SK-N-SH (cell line): ENCODE measurements at regions not wholly inside any gene's neighbourhood (a gene's known extent, or its start where the extent isn't known, plus 50 kb on each side); places are given as distances from the start of the nearest gene placed in this dataset.

Experiments used
- CTCF ChIA-PET: fragments of 300-600, 350-600 bp; formaldehyde crosslinking; extraction: SDS; loops from one replicate; lab custom pipeline; 2021; lab: Yijun Ruan, JAX
- POLR2A ChIA-PET: fragments of 350-600 bp; sonication (Branson Sonifier 250); formaldehyde crosslinking; extraction: SDS; loops from one replicate; lab custom pipeline; 2020; ENCODE audit warnings: antibody characterized with exemption, inconsistent platforms; lab: Yijun Ruan, JAX
- DNase-seq: peaks from one replicate; pipeline ENCODE4 v3.0.0; 2012
- H2AFZ ChIP-seq: fragments of 200-600 bp; sonication (generic); 2 replicates; pipeline ENCODE4 v1.8.1; 2016; ENCODE audit warnings: antibody characterized with exemption, mild to moderate bottlenecking, low read depth
- H3F3A ChIP-seq: fragments of 200-600 bp; sonication (generic); replicated peaks from 2 replicates; pipeline ENCODE3; 2016; ENCODE audit warnings: antibody characterized with exemption, mild to moderate bottlenecking; ENCODE audit not compliant: insufficient read depth
- H3K27ac ChIP-seq, 2 experiments: fragments of 200-500 bp in 1 of 2; fragments of 200-600 bp in 1 of 2; sonication (Bioruptor generic) in 1 of 2; sonication (generic), shearing (Covaris generic) in 1 of 2; 2 replicates each; pipeline versions ENCODE4 v1.5.1 to v1.6.1; 2014 to 2016; ENCODE audit warnings: low read depth in 2 of 2, inconsistent platforms in 1 of 2, low read length in 1 of 2, mild to moderate bottlenecking in 1 of 2, mixed read lengths in 1 of 2
- H3K27me3 ChIP-seq: fragments of 200-600 bp; sonication (generic), shearing (Covaris generic); 2 replicates; pipeline ENCODE4 v1.6.1; 2016; ENCODE audit warnings: mixed run types; ENCODE audit not compliant: insufficient read depth
- H3K36me3 ChIP-seq, 2 experiments: fragments of 200-500 bp in 1 of 2; fragments of 200-600 bp in 1 of 2; sonication (Bioruptor generic) in 1 of 2; sonication (generic) in 1 of 2; replicated peaks in 1 of 2; 2 replicates each; pipeline versions ENCODE3 to v1.5.1; 2014 to 2016; ENCODE audit warnings: low read length in 1 of 2, mild to moderate bottlenecking in 1 of 2; ENCODE audit not compliant: insufficient read depth in 2 of 2, control insufficient read depth in 1 of 2
- H3K4me1 ChIP-seq, 2 experiments: fragments of 200-500 bp in 1 of 2; fragments of 200-600 bp in 1 of 2; sonication (Bioruptor generic) in 1 of 2; sonication (generic), shearing (Covaris generic) in 1 of 2; 2 replicates each; pipeline versions ENCODE4 v1.5.1 to v1.6.1; 2014 to 2016; ENCODE audit warnings: low read depth in 1 of 2, low read length in 1 of 2, mixed run types in 1 of 2; ENCODE audit not compliant: insufficient read depth in 2 of 2, control insufficient read depth in 1 of 2
- H3K4me2 ChIP-seq: fragments of 200-600 bp; sonication (generic), shearing (Covaris generic); 2 replicates; pipeline ENCODE4 v1.6.1; 2017; ENCODE audit warnings: mixed run types
- H3K4me3 ChIP-seq, 2 experiments: fragments of 200-500 bp in 1 of 2; fragments of 200-600 bp in 1 of 2; sonication (Bioruptor generic) in 1 of 2; sonication (generic), shearing (Covaris generic) in 1 of 2; 2 replicates each; pipeline versions ENCODE4 v1.5.1 to v1.8.1; 2014 to 2016; ENCODE audit warnings: low read depth in 2 of 2, inconsistent platforms in 1 of 2, low read length in 1 of 2, mild to moderate bottlenecking in 1 of 2, mixed read lengths in 1 of 2, moderate library complexity in 1 of 2
- H3K79me2 ChIP-seq: fragments of 200-600 bp; sonication (generic); 2 replicates; pipeline ENCODE4 v1.8.1; 2017; ENCODE audit warnings: mild to moderate bottlenecking; ENCODE audit not compliant: insufficient read depth
- H3K9ac ChIP-seq: fragments of 200-600 bp; sonication (generic); 2 replicates; pipeline ENCODE4 v1.6.1; 2017; ENCODE audit warnings: mixed run types
- H3K9me2 ChIP-seq: fragments of 200-600 bp; sonication (generic); 2 replicates; pipeline ENCODE4 v1.6.1; 2017; ENCODE audit warnings: mixed run types
- H3K9me3 ChIP-seq: fragments of 200-600 bp; sonication (generic); 2 replicates; pipeline ENCODE4 v1.6.1; 2017; ENCODE audit warnings: mixed run types, mild to moderate bottlenecking, moderate library complexity
- H4K20me1 ChIP-seq: fragments of 200-600 bp; sonication (generic); 2 replicates; pipeline ENCODE4 v1.6.1; 2017; ENCODE audit warnings: mild to moderate bottlenecking, mixed run types; ENCODE audit not compliant: insufficient read depth
- ELF1 ChIP-seq: IDR thresholded peaks from 2 replicates; pipeline ENCODE4 v1.4.0; 2012
- EZH2phosphoT487 ChIP-seq: fragments of 200-600 bp; sonication (generic); IDR thresholded peaks from 2 replicates; pipeline ENCODE4 v1.6.1; 2017; ENCODE audit warnings: low read depth, mixed run types, mild to moderate bottlenecking, antibody characterized with exemption, moderate library complexity, borderline replicate concordance
- FOSL2 ChIP-seq: IDR thresholded peaks from 2 replicates; pipeline ENCODE4 v1.4.0; 2012; ENCODE audit warnings: low read depth, mild to moderate bottlenecking, moderate library complexity, borderline replicate concordance
- GABPA ChIP-seq: IDR thresholded peaks from 2 replicates; pipeline ENCODE4 v1.4.0; 2012; ENCODE audit warnings: low read depth, mild to moderate bottlenecking
- GATA2 ChIP-seq: sonication (generic); formaldehyde crosslinking; IDR thresholded peaks from 2 replicates; pipeline ENCODE4 v1.5.0; 2020; ENCODE audit warnings: mild to moderate bottlenecking, missing genetic modification reagents
- IRF3 ChIP-seq: fragments of 150-350 bp; IDR thresholded peaks from 2 replicates; pipeline ENCODE4 v1.6.1; 2016; ENCODE audit warnings: mild to moderate bottlenecking, low read depth, low read length
- JUND ChIP-seq: IDR thresholded peaks from 2 replicates; pipeline ENCODE4 v1.4.0; 2012
- MAX ChIP-seq: IDR thresholded peaks from 2 replicates; pipeline ENCODE4 v1.4.0; 2012; ENCODE audit warnings: low read depth
- MXI1 ChIP-seq: IDR thresholded peaks from 2 replicates; pipeline ENCODE4 v1.6.1; 2012; ENCODE audit warnings: mild to moderate bottlenecking, low read depth, low read length, improper control_type of control experiment
- NFIC ChIP-seq: IDR thresholded peaks from 2 replicates; pipeline ENCODE4 v1.4.0; 2012; ENCODE audit warnings: borderline replicate concordance
- NRF1 ChIP-seq: IDR thresholded peaks from 2 replicates; pipeline ENCODE4 v1.6.1; 2012; ENCODE audit warnings: low read depth, mild to moderate bottlenecking, low read length
- POLR2AphosphoS5 ChIP-seq: IDR thresholded peaks from 2 replicates; pipeline ENCODE4 v1.6.1; 2012; ENCODE audit warnings: low read depth, low read length
- RFX5 ChIP-seq: IDR thresholded peaks from 2 replicates; pipeline ENCODE4 v1.6.1; 2012; ENCODE audit warnings: mild to moderate bottlenecking, improper control_type of control experiment, low read length
- SIN3A ChIP-seq: IDR thresholded peaks from 2 replicates; pipeline ENCODE4 v1.6.1; 2012; ENCODE audit warnings: low read depth, mild to moderate bottlenecking, low read length, moderate library complexity, borderline replicate concordance
- SMC3 ChIP-seq: IDR thresholded peaks from 2 replicates; pipeline ENCODE4 v1.6.1; 2012; ENCODE audit warnings: low read depth, low read length, improper control_type of control experiment
- TEAD4 ChIP-seq: IDR thresholded peaks from 2 replicates; pipeline ENCODE4 v1.4.0; 2012; ENCODE audit warnings: mild to moderate bottlenecking, borderline replicate concordance; ENCODE audit not compliant: insufficient read depth
- USF2 ChIP-seq: fragments of 150-350 bp; IDR thresholded peaks from 2 replicates; pipeline ENCODE4 v1.6.1; 2017; ENCODE audit warnings: antibody characterized with exemption, low read length, low read depth, borderline replicate concordance
- YY1 ChIP-seq: IDR thresholded peaks from 2 replicates; pipeline ENCODE4 v1.4.0; 2012; ENCODE audit warnings: low read depth, mild to moderate bottlenecking
- ZBTB33 ChIP-seq: IDR thresholded peaks from 2 replicates; pipeline ENCODE4 v1.4.0; 2012; ENCODE audit warnings: low read depth, borderline replicate concordance
- WGBS: methylation state at CpG from one replicate; pipeline ENCODE4 v1.1.6; 2017; ENCODE audit warnings: low lambda C conversion rate; 5-methylcytosine and 5-hydroxymethylcytosine counted together

- no peak overlapping the region for H3K27ac ChIP-seq
- H3K4me1 ChIP-seq: no peaks in the 10 kb centered on the region
- H2AFZ ChIP-seq: no peak overlapping the region
- CTCF ChIA-PET: no interaction called here
- 51% methylated on average over 11 of the region's 15 CpGs for WGBS
- no peaks in the 10 kb centered on the region for H3K79me2 ChIP-seq
- H3K9me2 ChIP-seq: no peaks in the 10 kb centered on the region
- H3K4me3 ChIP-seq: no peak overlapping the region
- H3K9ac ChIP-seq: no peak overlapping the region
- H3K36me3 ChIP-seq: no peaks in the 10 kb centered on the region
- H4K20me1 ChIP-seq: no peaks in the 10 kb centered on the region
- no peak overlapping the region for H3K4me2 ChIP-seq
- H3K27me3 ChIP-seq: no peaks in the 10 kb centered on the region; the same call in 1 of the 2 replicates
- TF ChIP-seq NRF1 (no peak), EZH2phosphoT487 (no peak), SMC3 (no peak), SIN3A (no peak), ELF1 (no peak), TEAD4 (no peak), GATA2 (CRISPR knock-in tag) (no peak), POLR2AphosphoS5 (no peak), FOSL2 (no peak), GABPA (no peak), RFX5 (no peak), MAX (no peak), MXI1 (no peak)
- no peaks in the 10 kb centered on the region for H3K9me3 ChIP-seq
- POLR2A ChIA-PET: no interaction called here
- DNase-seq: no peak
- H3F3A ChIP-seq: no peaks in the 10 kb centered on the region
These were observed 134.5 kb upstream of the KLF3 start for GRCh38 chr4:38529189-38530115.

- DNase-seq: no peak
- H3K79me2 ChIP-seq: no peaks in the 10 kb centered on the region
- no peak overlapping the region for H3K4me2 ChIP-seq
- ChIA-PET CTCF (no interaction called here), POLR2A (no interaction called here)
- H3K27me3 ChIP-seq: no peaks in the 10 kb centered on the region; the same call in 1 of the 2 replicates
- no peak overlapping the region for H3K4me3 ChIP-seq
- H2AFZ ChIP-seq: no peak overlapping the region
- H3K9ac ChIP-seq: no peak overlapping the region
- no peaks in the 10 kb centered on the region for H3K36me3 ChIP-seq
- TF ChIP-seq SIN3A (no peak), IRF3 (no peak), JUND (no peak), USF2 (no peak), YY1 (no peak), ZBTB33 (no peak), TEAD4 (no peak), NFIC (no peak)
- no peaks in the 10 kb centered on the region for H3K9me3 ChIP-seq
- no peaks in the 10 kb centered on the region for H4K20me1 ChIP-seq
- H3K27ac ChIP-seq: no peak overlapping the region
- no peaks in the 10 kb centered on the region for H3K4me1 ChIP-seq
- H3F3A ChIP-seq: no peaks in the 10 kb centered on the region
- H3K9me2 ChIP-seq: no peaks in the 10 kb centered on the region
- WGBS: 26% methylated on average over 1 of the region's 1 CpG
These were observed 133.5 kb upstream of the KLF3 start for GRCh38 chr4:38530486-38530885.
